ENCODE measurements at regions not wholly inside any gene's neighbourhood (a gene's known extent, or its start where the extent isn't known, plus 50 kb on each side); places are given as distances from the start of the nearest gene placed in this dataset.
"Not testable (repeated sequence)": the region's sequence is repeated elsewhere in the genome, so short reads cannot be mapped to it uniquely, and the experiment has no call there.

GRCh38 chr6:144690133-144690532 is 405.0 kb downstream of the UTRN start:
- TF ChIP-seq CTCF (IDR thresholded peaks at IDR 0.05) (no peak), POLR2A (IDR thresholded peaks at IDR 0.05) (no peak)
- peaks cover 0 to 10% (median 0%) of the 10 kb centered on the region in 4 donors for H3K9me3 ChIP-seq
- DNase-seq, result peak in 1 of 3 donors; percentile 36
- no peak overlapping the region for H3K27ac ChIP-seq
- no peaks in the 10 kb centered on the region for H3K36me3 ChIP-seq
- H3K4me1 ChIP-seq, result no peaks in the 10 kb centered on the region
- H3K4me3 ChIP-seq, result no peak overlapping the region
- no peaks in the 10 kb centered on the region for H3K27me3 ChIP-seq

GRCh38 chr6:144690666-144691065 is 405.5 kb downstream of the UTRN start:
- TF ChIP-seq POLR2A (IDR thresholded peaks at IDR 0.05) (no peak), CTCF (IDR thresholded peaks at IDR 0.05) (no peak)
- Histone ChIP-seq H3K9me3 (peaks cover 0 to 10% (median 0%) of the 10 kb centered on the region in 4 donors), H3K4me1 (no peaks in the 10 kb centered on the region), H3K4me3 (no peak overlapping the region), H3K36me3 (no peaks in the 10 kb centered on the region), H3K27me3 (no peaks in the 10 kb centered on the region), H3K27ac (no peak overlapping the region)
- no peak for DNase-seq

GRCh38 chr6:144692050-144692449 is 406.9 kb downstream of the UTRN start:
- DNase-seq, H3K27me3 ChIP-seq, H3K27ac ChIP-seq, H3K36me3 ChIP-seq, H3K4me1 ChIP-seq, H3K9me3 ChIP-seq, H3K4me3 ChIP-seq: not testable (repeated sequence)

DNA sequence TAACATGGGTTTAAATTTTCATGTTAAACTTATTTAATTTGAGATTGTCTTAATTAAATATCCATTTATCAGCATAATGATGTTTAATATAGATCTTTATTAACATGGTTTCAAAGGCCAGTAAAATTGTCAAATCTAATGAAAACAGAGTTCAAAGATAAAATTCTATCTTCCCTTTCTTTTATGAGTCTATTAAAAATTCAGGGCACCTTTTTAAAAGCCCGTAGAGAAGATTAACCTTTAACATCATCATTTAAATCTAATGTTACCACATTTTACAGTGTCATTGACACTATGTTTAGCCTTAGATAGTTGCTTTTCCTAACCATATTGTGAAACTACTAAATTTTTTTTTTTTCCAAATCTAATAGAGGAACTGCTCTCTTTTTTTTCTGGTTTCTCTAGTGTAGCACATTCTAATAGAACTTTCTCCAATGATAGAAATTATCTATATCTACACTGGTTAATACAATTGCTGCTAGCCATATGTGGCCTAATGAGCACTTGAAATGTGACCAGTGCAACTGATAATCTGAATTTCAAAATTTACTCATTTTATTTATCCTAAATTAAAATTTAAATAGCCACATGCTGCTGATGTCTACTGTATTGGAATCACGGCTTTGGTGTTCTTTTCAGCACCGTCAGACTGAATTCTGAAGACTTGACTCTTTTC is 410.9 kb downstream of the UTRN start:
- no peak for DNase-seq
- H3K27me3 ChIP-seq, result no peaks in the 10 kb centered on the region
- no peak overlapping the region for H3K27ac ChIP-seq
- H3K4me1 ChIP-seq, result peaks cover 0 to 12% (median 1%) of the 10 kb centered on the region in 4 donors
- no peak for TF ChIP-seq POLR2A (IDR thresholded peaks at IDR 0.05)
- no peak for TF ChIP-seq CTCF (IDR thresholded peaks at IDR 0.05)
- H3K9me3 ChIP-seq, result no peaks in the 10 kb centered on the region
- H3K36me3 ChIP-seq, result peaks cover 0 to 7% (median 0%) of the 10 kb centered on the region in 3 donors
- no peak overlapping the region for H3K4me3 ChIP-seq

DNA sequence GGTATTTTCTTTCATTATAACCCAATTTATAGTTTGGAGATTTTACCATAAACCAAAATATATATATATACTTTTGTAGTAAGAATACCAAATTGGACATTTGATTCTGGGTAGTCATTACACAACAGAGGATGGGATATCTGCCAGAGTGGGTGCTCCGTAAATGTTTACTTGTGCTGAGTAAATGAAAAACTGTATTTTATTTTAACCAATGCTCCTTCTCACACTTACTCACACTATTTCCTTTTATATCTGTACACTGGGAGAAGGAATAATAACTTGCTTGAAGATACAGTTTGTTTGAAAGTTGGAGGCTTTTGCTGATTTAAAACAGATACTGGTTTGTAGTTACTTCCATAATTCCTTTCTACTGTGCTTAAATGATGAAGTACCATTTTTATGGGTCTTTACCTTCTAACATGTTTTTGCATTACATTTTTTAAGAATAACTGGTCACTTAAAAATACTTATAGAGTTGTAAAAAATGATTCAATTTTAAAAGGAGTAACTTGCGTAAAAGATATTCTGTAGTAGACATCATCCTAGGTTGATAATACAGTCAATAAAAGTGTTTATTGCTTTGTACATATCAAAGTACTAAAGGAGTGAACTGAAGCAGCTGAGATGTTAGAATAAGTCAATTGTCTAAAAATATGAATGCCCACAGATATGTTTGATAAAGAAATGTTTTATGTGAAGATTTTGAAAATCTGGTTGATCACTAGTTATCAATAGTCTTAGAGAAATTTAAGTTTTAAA is 411.7 kb downstream of the UTRN start:
- peaks cover 0 to 12% (median 1%) of the 10 kb centered on the region in 4 donors for H3K4me1 ChIP-seq
- H3K4me3 ChIP-seq, result no peak overlapping the region
- no peaks in the 10 kb centered on the region for H3K9me3 ChIP-seq
- H3K36me3 ChIP-seq, result peaks cover 0 to 7% (median 0%) of the 10 kb centered on the region in 3 donors
- TF ChIP-seq CTCF (IDR thresholded peaks at IDR 0.05) (no peak), POLR2A (IDR thresholded peaks at IDR 0.05) (no peak)
- DNase-seq, result no peak
- no peaks in the 10 kb centered on the region for H3K27me3 ChIP-seq
- no peak overlapping the region for H3K27ac ChIP-seq

- Histone ChIP-seq H3K36me3 (peaks cover 0 to 7% (median 0%) of the 10 kb centered on the region in 3 donors), H3K4me1 (peaks cover 0 to 12% (median 1%) of the 10 kb centered on the region in 4 donors), H3K9me3 (no peaks in the 10 kb centered on the region), H3K4me3 (no peak overlapping the region), H3K27ac (no peak overlapping the region), H3K27me3 (no peaks in the 10 kb centered on the region)
- TF ChIP-seq POLR2A (IDR thresholded peaks at IDR 0.05) (no peak), CTCF (IDR thresholded peaks at IDR 0.05) (no peak)
- no peak for DNase-seq
Measured at GRCh38 chr6:144697369-144697760, 412.2 kb downstream of the UTRN start.

Data from Peyer's patch (tissue), 4 donors.